IMR-90 (cell line): ENCODE measurements at regions not wholly inside any gene's neighbourhood (a gene's known extent, or its start where the extent isn't known, plus 50 kb on each side); places are given as distances from the start of the nearest gene placed in this dataset.

Source experiments
- ATAC-seq: fragments of 200-7000 bp; cut with Tn5 transposase; 2 replicates; pipeline ENCODE4 v1.9.1; 2020; ENCODE audit warnings: low read depth, mild to moderate bottlenecking, moderate library complexity
- BruUV-seq: library from RNA; stranded (reverse); fragments of 400-500 nt; replicated peaks from 2 replicates; lab custom pipeline; 2021; lab: Mats Ljungman, UMichigan
- CTCF ChIA-PET: fragments of 300-600 bp; formaldehyde crosslinking; extraction: SDS; loops from one replicate; lab custom pipeline; 2021; ENCODE audit warnings: antibody characterized with exemption; lab: Yijun Ruan, JAX
- POLR2A ChIA-PET: fragments of 300-600 bp; sonication (Branson Sonifier 250); formaldehyde crosslinking; loops from one replicate; lab custom pipeline; 2022; ENCODE audit warnings: antibody characterized with exemption; ENCODE audit not compliant: unreplicated experiment; lab: Charles Lee
- DNase-seq: peaks from one replicate; pipeline ENCODE4 v3.0.0; 2013
- H2AFZ ChIP-seq: replicated peaks from 2 replicates; pipeline ENCODE3; 2013; ENCODE audit warnings: low read length, mild to moderate bottlenecking; ENCODE audit not compliant: poor library complexity
- H2AK5ac ChIP-seq: 2 replicates; pipeline ENCODE4 v1.6.1; 2013; ENCODE audit warnings: low read depth, low read length, inconsistent platforms
- H2AK9ac ChIP-seq: replicated peaks from 2 replicates; pipeline ENCODE3; 2013; ENCODE audit warnings: mild to moderate bottlenecking, low read depth, low read length, moderate library complexity; ENCODE audit not compliant: poor library complexity
- H2BK120ac ChIP-seq: 2 replicates; pipeline ENCODE4 v1.6.1; 2013; ENCODE audit warnings: low read depth, low read length, inconsistent platforms
- H2BK15ac ChIP-seq: 3 replicates; pipeline ENCODE4 v1.6.1; 2013; ENCODE audit warnings: low read depth, low read length, inconsistent platforms
- H2BK20ac ChIP-seq: 2 replicates; pipeline ENCODE4 v1.6.1; 2013; ENCODE audit warnings: low read depth, mild to moderate bottlenecking, inconsistent platforms, low read length, moderate library complexity
- H2BK5ac ChIP-seq: 2 replicates; pipeline ENCODE4 v1.6.1; 2013; ENCODE audit warnings: mild to moderate bottlenecking, low read depth, low read length, inconsistent platforms; ENCODE audit not compliant: poor library complexity, severe bottlenecking
- H3K14ac ChIP-seq: replicated peaks from 2 replicates; pipeline ENCODE4 v1.6.1; 2013; ENCODE audit warnings: low read depth, low read length, inconsistent platforms
- H3K18ac ChIP-seq: 2 replicates; pipeline ENCODE4 v1.6.1; 2013; ENCODE audit warnings: low read depth, low read length, control low read depth
- H3K23ac ChIP-seq: 2 replicates; pipeline ENCODE4 v1.6.1; 2013; ENCODE audit warnings: low read depth, low read length, inconsistent platforms
- H3K27ac ChIP-seq: 2 replicates; pipeline ENCODE4 v1.5.1; 2013; ENCODE audit warnings: mild to moderate bottlenecking, control low read depth, low read length; ENCODE audit not compliant: insufficient read depth
- H3K27me3 ChIP-seq: 2 replicates; pipeline ENCODE4 v1.6.1; 2013; ENCODE audit warnings: low read length; ENCODE audit not compliant: control insufficient read depth, insufficient read depth
- H3K36me3 ChIP-seq: 2 replicates; pipeline ENCODE4 v1.6.1; 2013; ENCODE audit warnings: low read length, mixed read lengths; ENCODE audit not compliant: control insufficient read depth, insufficient read depth
- H3K4ac ChIP-seq: 2 replicates; pipeline ENCODE4 v1.6.1; 2013; ENCODE audit warnings: low read depth, low read length, inconsistent platforms
- H3K4me1 ChIP-seq: 2 replicates; pipeline ENCODE4 v1.6.1; 2013; ENCODE audit warnings: low read length, mixed read lengths; ENCODE audit not compliant: control insufficient read depth, insufficient read depth
- H3K4me2 ChIP-seq: 2 replicates; pipeline ENCODE4 v1.6.1; 2013; ENCODE audit warnings: low read depth, mild to moderate bottlenecking, control low read depth, low read length, moderate library complexity
- H3K4me3 ChIP-seq: 2 replicates; pipeline ENCODE4 v1.5.1; 2013; ENCODE audit warnings: low read depth, mild to moderate bottlenecking, control low read depth, low read length, moderate library complexity; ENCODE audit not compliant: insufficient read depth
- H3K56ac ChIP-seq: 2 replicates; pipeline ENCODE4 v1.6.1; 2013; ENCODE audit warnings: low read length, inconsistent platforms; ENCODE audit not compliant: insufficient read depth; ENCODE audit errors: extremely low read depth
- H3K79me1 ChIP-seq, 2 experiments: 2 replicates each; pipeline ENCODE4 v1.6.1; 2013; ENCODE audit warnings: low read length in 2 of 2, inconsistent platforms in 1 of 2, low read depth in 1 of 2
- H3K9ac ChIP-seq: 2 replicates; pipeline ENCODE4 v1.6.1; 2013; ENCODE audit warnings: low read depth, low read length, control low read depth
- H3K9me1 ChIP-seq: 2 replicates; pipeline ENCODE4 v1.6.1; 2013; ENCODE audit warnings: low read length, inconsistent platforms; ENCODE audit not compliant: insufficient read depth
- H3K9me3 ChIP-seq: 2 replicates; pipeline ENCODE4 v1.6.1; 2013; ENCODE audit warnings: low read length; ENCODE audit not compliant: control insufficient read depth, insufficient read depth
- H4K20me1 ChIP-seq: 2 replicates; pipeline ENCODE4 v1.6.1; 2013; ENCODE audit warnings: low read length, inconsistent platforms; ENCODE audit not compliant: insufficient read depth
- H4K5ac ChIP-seq: 2 replicates; pipeline ENCODE4 v1.6.1; 2013; ENCODE audit warnings: mild to moderate bottlenecking, low read depth, low read length, control low read depth
- H4K8ac ChIP-seq, 2 experiments: 2 replicates each; pipeline ENCODE4 v1.6.1; 2013; ENCODE audit warnings: low read depth in 2 of 2, low read length in 2 of 2, control low read depth in 1 of 2, inconsistent platforms in 1 of 2
- H4K91ac ChIP-seq: 2 replicates; pipeline ENCODE4 v1.6.1; 2013; ENCODE audit warnings: low read depth, low read length, inconsistent platforms; ENCODE audit not compliant: insufficient read depth
- CHD1 ChIP-seq: IDR thresholded peaks from 2 replicates; pipeline ENCODE4 v1.6.1; 2012; ENCODE audit warnings: low read depth, low read length, improper control_type of control experiment
- CTCF ChIP-seq: conservative IDR thresholded peaks from 2 replicates; pipeline ENCODE4 v1.5.1; 2012; ENCODE audit warnings: mild to moderate bottlenecking, low read depth, low read length, improper control_type of control experiment
- FOS ChIP-seq: fragments of 150-350 bp; IDR thresholded peaks from 2 replicates; pipeline ENCODE4 v1.6.1; 2016; ENCODE audit warnings: low read depth, low read length
- POLR2A ChIP-seq: IDR thresholded peaks from 2 replicates; pipeline ENCODE4 v1.6.1; 2012; ENCODE audit warnings: mild to moderate bottlenecking, low read depth, low read length
- RAD21 ChIP-seq: IDR thresholded peaks from 2 replicates; pipeline ENCODE4 v1.6.1; 2012; ENCODE audit warnings: low read length, improper control_type of control experiment
- WGBS, 2 experiments: methylation state at CpG; one replicate each; pipeline versions ENCODE4 v1.1.5 to v1.1.7; 2013; ENCODE audit warnings: missing lambda C conversion rate in 2 of 2; ENCODE audit not compliant: insufficient read length in 1 of 2; ENCODE audit errors: extremely low coverage in 2 of 2; 5-methylcytosine and 5-hydroxymethylcytosine counted together
- dilution Hi-C: fragments of 300-500 bp; cut with HindIII; formaldehyde crosslinking; loops from one replicate; pipeline ENCODE4 v1.14.3; 2018; ENCODE audit warnings: low sequenced_read_pairs; ENCODE audit not compliant: unreplicated experiment
- in situ Hi-C: fragments of 300-500 bp; cut with MboI; formaldehyde crosslinking; loops from 3 replicates; pipeline ENCODE4 v1.14.3; 2019; ENCODE audit warnings: low sequenced_read_pairs, inconsistent platforms, mixed read lengths
- intact Hi-C: fragments of 100-400 bp; cut with micrococcal nuclease; formaldehyde crosslinking; loops from 2 replicates; pipeline ENCODE4 v1.10.0; 2022
- TF ChIP-seq, protein P1 (sequence below): fragments of 150-350 bp; IDR thresholded peaks from 2 replicates; pipeline ENCODE4 v1.6.1; 2016; ENCODE audit warnings: low read depth, mild to moderate bottlenecking, low read length, moderate library complexity, borderline replicate concordance

GRCh38 chr6:6966569-6966968 is 141.2 kb upstream of the RREB1 start:
- H3K56ac ChIP-seq, result no peak overlapping the region
- H2BK5ac ChIP-seq, result no peak overlapping the region
- H3K14ac ChIP-seq, result no peak overlapping the region
- TF ChIP-seq CTCF (no peak), FOS (no peak), CHD1 (no peak), POLR2A (no peak), RAD21 (no peak)
- TF ChIP-seq, protein P1, sequence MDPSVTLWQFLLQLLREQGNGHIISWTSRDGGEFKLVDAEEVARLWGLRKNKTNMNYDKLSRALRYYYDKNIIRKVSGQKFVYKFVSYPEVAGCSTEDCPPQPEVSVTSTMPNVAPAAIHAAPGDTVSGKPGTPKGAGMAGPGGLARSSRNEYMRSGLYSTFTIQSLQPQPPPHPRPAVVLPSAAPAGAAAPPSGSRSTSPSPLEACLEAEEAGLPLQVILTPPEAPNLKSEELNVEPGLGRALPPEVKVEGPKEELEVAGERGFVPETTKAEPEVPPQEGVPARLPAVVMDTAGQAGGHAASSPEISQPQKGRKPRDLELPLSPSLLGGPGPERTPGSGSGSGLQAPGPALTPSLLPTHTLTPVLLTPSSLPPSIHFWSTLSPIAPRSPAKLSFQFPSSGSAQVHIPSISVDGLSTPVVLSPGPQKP, result no peak
- DNase-seq (no peak), ATAC-seq (no peak)
- no peak overlapping the region for H2AK5ac ChIP-seq
- H3K9ac ChIP-seq, result no peak overlapping the region
- H3K9me1 ChIP-seq, result no peaks in the 10 kb centered on the region
- H2BK120ac ChIP-seq, result no peak overlapping the region
- no peaks in the 10 kb centered on the region for H3K4me1 ChIP-seq
- intact Hi-C loops, result no loop called here
- POLR2A ChIA-PET, result no interaction called here
- no peak overlapping the region for H3K23ac ChIP-seq
- no peak overlapping the region for H3K18ac ChIP-seq
- H4K5ac ChIP-seq, result no peak overlapping the region
- no peak overlapping the region for H3K4ac ChIP-seq
- no peak overlapping the region for H4K91ac ChIP-seq
- H3K27me3 ChIP-seq, result peaks cover 4% of the 10 kb centered on the region
- dilution Hi-C loops, result no loop called here
- no peak overlapping the region for H3K4me3 ChIP-seq
- no peak overlapping the region for H2AK9ac ChIP-seq
- no peak overlapping the region for H2AFZ ChIP-seq
- 33% methylated on average over 1 of the region's 4 CpGs; no CpG with 5 or more reads in 1 of the 2 experiments for WGBS, 2 experiments
- H3K27ac ChIP-seq, result no peak overlapping the region
- H2BK20ac ChIP-seq, result no peak overlapping the region
- H3K79me1 ChIP-seq, result no peaks in the 10 kb centered on the region
- no peaks in the 10 kb centered on the region for H3K36me3 ChIP-seq
- H4K20me1 ChIP-seq, result no peaks in the 10 kb centered on the region
- CTCF ChIA-PET, result no interaction called here
- in situ Hi-C loops, result no loop called here
- H3K9me3 ChIP-seq, result no peaks in the 10 kb centered on the region
- BruUV-seq, result no TSS peak
- no peak overlapping the region for H4K8ac ChIP-seq
- H3K4me2 ChIP-seq, result no peak overlapping the region
- no peak overlapping the region for H2BK15ac ChIP-seq
